SK-N-MC (cell line): ENCODE measurements at regions not wholly inside any gene's neighbourhood (a gene's known extent, or its start where the extent isn't known, plus 50 kb on each side); places are given as distances from the start of the nearest gene placed in this dataset.

Experiments used
- DNase-seq: peaks from one replicate; pipeline ENCODE4 v3.0.0-alpha.2; 2011; ENCODE audit warnings: low read depth, low spot score
- H3K27ac ChIP-seq: fragments of 200-600 bp; sonication (generic); 2 replicates; pipeline ENCODE4 v1.5.1; 2016; ENCODE audit warnings: mixed run types
- H3K36me3 ChIP-seq: fragments of 200-600 bp; sonication (generic); 2 replicates; pipeline ENCODE4 v1.6.1; 2017; ENCODE audit warnings: antibody characterized with exemption, low read length, mixed read lengths; ENCODE audit not compliant: insufficient read depth
- H3K4me3 ChIP-seq: fragments of 200-600 bp; sonication (generic); 2 replicates; pipeline ENCODE4 v1.5.1; 2016
- H3K9ac ChIP-seq: fragments of 200-600 bp; sonication (generic); 2 replicates; pipeline ENCODE4 v1.8.0; 2017; ENCODE audit warnings: mixed run types, mixed read lengths; ENCODE audit not compliant: insufficient read length
- H3K9me3 ChIP-seq: fragments of 200-600 bp; sonication (generic); 2 replicates; pipeline ENCODE4 v1.6.1; 2017; ENCODE audit warnings: low read depth, mild to moderate bottlenecking, antibody characterized with exemption, low read length, moderate library complexity, mixed read lengths
- EZH2 ChIP-seq: fragments of 200-600 bp; sonication (generic); IDR thresholded peaks from one replicate; pipeline ENCODE4 v1.6.1; 2017; ENCODE audit warnings: antibody characterized with exemption
- FOXP2 ChIP-seq: optimal IDR thresholded peaks from 2 replicates; pipeline ENCODE3; 2011; ENCODE audit warnings: mild to moderate bottlenecking, moderate library complexity; ENCODE audit not compliant: insufficient read depth; ENCODE audit errors: extremely low read length, control extremely low read depth
- POLR2AphosphoS5 ChIP-seq: IDR thresholded peaks from 2 replicates; pipeline ENCODE4 v1.6.1; 2012; ENCODE audit warnings: mild to moderate bottlenecking, low read depth, low read length, borderline replicate concordance

DNA sequence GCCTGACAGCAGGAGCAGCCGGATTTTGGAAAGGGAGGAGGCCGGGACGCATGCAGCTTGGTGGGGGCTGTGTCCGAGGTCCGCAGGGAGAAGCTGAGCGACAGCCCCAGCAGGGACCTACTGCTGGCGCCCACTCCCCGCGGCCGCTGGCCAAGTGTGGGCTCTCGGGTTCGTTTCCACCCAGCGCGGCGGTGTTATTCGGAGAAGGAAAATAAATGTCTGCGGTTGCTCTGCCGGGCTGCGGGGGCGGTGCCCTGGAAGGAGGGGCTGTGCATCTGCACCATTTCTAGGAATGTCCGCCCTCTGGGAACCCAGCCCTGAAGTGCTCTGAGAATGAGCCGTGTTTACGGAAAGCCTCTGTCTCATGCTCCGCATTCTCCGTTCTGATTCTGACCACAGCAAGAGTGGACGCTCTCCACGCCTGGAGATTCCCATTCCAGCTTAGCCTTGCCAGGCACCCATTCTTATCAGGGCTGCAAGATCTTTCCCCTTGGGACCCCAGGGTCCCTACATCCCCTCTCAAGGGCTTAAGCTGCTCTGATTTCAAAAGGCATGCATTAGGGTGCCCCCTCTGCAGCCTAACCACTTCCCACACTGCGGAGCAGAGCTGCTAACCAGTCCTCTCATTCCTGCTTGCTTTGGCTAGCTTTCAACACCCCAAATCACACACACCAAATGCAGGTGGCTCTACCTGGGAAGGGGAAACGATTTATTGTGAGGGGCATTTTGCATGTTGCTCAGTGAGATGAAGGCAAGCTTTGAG lies 256.6 kb upstream of the GLI3 start:
- Histone ChIP-seq H3K4me3 (peak overlapping the region; percentile 57), H3K27ac (no peak overlapping the region), H3K9me3 (no peaks in the 10 kb centered on the region), H3K36me3 (no peaks in the 10 kb centered on the region), H3K9ac (no peak overlapping the region)
- DNase-seq: no peak
- TF ChIP-seq POLR2AphosphoS5: no peak
- no peak for TF ChIP-seq EZH2
- no peak for TF ChIP-seq FOXP2

DNA sequence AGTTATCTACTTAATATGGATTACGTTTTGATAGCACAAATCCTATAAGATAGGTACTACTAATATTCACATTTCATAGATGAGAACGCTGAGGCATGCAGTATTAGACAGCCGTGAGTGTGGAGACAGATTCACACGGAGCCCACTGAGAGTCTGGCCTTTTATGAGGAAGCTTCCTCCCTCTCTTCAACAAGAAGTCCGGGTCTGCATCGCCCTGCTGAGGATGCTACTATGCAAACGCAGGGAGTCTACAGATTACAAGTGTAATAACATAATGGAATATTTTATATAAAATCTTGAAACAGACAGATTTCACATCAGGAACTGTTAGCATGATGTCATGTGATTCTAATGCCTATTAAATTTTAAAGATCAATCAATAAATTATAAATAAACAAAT lies 255.9 kb upstream of the GLI3 start:
- no peak for TF ChIP-seq FOXP2
- no peak for TF ChIP-seq EZH2
- TF ChIP-seq POLR2AphosphoS5: no peak
- DNase-seq: no peak
- H3K9ac ChIP-seq: no peak overlapping the region
- H3K4me3 ChIP-seq: no peak overlapping the region
- no peak overlapping the region for H3K27ac ChIP-seq
- no peaks in the 10 kb centered on the region for H3K36me3 ChIP-seq
- no peaks in the 10 kb centered on the region for H3K9me3 ChIP-seq

- no peaks in the 10 kb centered on the region for H3K9me3 ChIP-seq
- H3K36me3 ChIP-seq: no peaks in the 10 kb centered on the region
- no peak overlapping the region for H3K27ac ChIP-seq
- TF ChIP-seq FOXP2: no peak
- no peak for TF ChIP-seq POLR2AphosphoS5
- TF ChIP-seq EZH2: no peak
- no peak for DNase-seq
- no peak overlapping the region for H3K9ac ChIP-seq
- H3K4me3 ChIP-seq: no peak overlapping the region
Observed at GRCh38 chr7:42491106-42491505, 254.1 kb upstream of the GLI3 start.

DNA sequence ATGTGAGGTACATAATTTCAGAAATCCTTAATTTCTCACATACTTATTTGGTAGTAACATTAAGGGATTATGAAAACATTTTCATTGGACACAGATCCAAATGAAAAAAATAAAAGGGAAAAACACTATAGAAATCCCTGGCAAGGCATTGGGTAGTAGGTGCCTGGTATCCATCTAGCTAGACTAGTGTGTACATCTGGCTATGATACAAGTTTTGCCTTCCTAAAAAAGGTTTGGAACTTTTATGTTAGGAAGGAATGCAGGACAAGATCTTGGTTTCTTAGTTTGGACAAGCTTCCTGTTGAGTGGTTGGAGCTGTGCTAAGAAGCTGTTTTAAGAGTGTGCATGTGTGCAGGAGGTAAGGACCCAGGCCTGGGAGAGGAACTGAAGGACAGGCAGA lies 252.3 kb upstream of the GLI3 start:
- Histone ChIP-seq H3K27ac (no peak overlapping the region), H3K9ac (no peak overlapping the region), H3K4me3 (no peak overlapping the region), H3K9me3 (no peaks in the 10 kb centered on the region), H3K36me3 (no peaks in the 10 kb centered on the region)
- TF ChIP-seq POLR2AphosphoS5: no peak
- DNase-seq: no peak

DNA sequence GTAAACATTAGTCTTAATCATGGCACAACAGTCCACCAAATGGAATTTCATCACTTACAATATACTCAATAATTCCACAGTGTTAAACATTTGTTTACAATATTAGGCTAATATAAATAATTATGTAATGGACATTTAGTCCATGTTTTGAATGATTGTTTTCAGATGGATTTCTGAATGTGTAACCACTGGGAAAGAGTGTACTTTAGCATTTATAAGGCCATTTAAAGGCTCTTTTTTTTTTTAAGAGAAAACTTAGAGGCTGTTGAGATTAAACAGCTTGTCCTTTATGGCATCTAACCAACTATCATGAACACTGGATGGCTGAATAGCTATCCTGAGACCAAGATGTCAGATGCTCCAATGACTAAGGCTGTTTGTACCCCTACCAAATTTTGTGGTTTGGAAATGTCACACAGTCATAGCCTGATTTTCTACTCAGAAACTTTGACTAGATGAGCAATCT lies 248.3 kb upstream of the GLI3 start:
- no peak for TF ChIP-seq FOXP2
- no peak for TF ChIP-seq POLR2AphosphoS5
- TF ChIP-seq EZH2: no peak
- no peak for DNase-seq
- H3K36me3 ChIP-seq: no peaks in the 10 kb centered on the region
- H3K9ac ChIP-seq: no peak overlapping the region
- H3K27ac ChIP-seq: no peak overlapping the region
- H3K4me3 ChIP-seq: no peak overlapping the region
- no peaks in the 10 kb centered on the region for H3K9me3 ChIP-seq

DNA sequence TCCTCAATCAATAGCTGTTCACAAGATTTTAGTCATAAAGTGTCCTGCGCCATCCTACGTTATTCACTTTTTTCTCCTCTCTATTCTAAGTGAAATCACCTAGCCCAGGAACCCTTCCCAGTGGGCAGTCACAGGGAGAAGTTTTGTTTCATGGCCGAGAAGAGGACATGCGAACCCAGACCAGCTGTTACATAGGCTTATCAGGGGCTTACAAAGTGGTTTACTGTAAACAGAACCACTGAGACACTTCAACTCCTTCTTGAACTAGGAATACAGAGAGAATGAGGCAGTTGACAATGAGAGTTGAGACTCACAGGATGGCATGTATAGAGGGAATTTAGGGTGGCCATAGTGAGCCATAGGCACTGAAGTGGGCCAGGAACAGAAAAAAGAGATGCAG lies 246.9 kb upstream of the GLI3 start:
- TF ChIP-seq POLR2AphosphoS5: no peak
- no peak for TF ChIP-seq FOXP2
- no peak for TF ChIP-seq EZH2
- Histone ChIP-seq H3K9me3 (no peaks in the 10 kb centered on the region), H3K27ac (no peak overlapping the region), H3K9ac (no peak overlapping the region), H3K4me3 (no peak overlapping the region), H3K36me3 (no peaks in the 10 kb centered on the region)
- DNase-seq: no peak

DNA sequence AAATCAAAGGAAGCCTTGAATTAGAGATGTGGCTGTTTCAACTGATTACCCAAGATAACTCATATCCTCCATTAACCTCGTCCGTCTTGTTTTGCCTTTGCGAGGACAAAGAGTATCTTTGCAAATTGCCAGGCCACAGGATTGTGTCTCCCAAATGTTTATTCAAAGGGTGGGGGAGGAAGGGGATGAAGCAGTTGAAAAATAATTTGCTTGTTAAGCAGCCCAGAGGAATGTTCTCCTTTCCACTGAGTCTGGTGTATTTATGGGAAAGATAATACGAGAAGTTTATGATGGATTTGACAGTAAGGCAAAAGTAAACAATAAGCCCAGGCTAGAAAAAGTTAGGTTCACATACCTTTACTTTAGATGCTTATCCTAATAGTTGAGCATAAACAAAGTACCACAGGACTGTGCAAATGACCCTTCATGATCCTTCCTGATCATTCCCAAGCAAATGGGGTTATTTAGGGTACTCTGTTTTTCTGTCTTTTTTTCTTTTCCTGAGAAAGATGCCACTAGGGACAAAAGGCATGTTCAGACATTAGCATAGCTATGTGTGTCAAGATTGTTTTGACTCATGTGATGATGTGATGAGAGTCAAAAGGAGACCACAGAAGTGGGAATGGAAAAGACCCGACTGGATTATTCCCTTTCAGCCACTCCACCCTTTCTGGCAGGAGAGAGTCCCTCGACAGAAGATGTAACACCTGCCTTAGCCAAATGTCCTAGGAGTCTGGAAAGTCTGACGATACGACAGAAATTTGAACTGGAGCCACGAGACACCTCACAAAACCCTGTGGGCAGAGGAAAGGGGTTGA lies 243.0 kb upstream of the GLI3 start:
- no peak for DNase-seq
- Histone ChIP-seq H3K36me3 (no peaks in the 10 kb centered on the region), H3K9ac (no peak overlapping the region), H3K4me3 (no peak overlapping the region), H3K27ac (no peak overlapping the region), H3K9me3 (no peaks in the 10 kb centered on the region)
- no peak for TF ChIP-seq FOXP2
- TF ChIP-seq EZH2: no peak
- TF ChIP-seq POLR2AphosphoS5: no peak

- no peaks in the 10 kb centered on the region for H3K36me3 ChIP-seq
- no peak overlapping the region for H3K9ac ChIP-seq
- no peak for DNase-seq
- TF ChIP-seq FOXP2: no peak
- no peak for TF ChIP-seq POLR2AphosphoS5
- TF ChIP-seq EZH2: no peak
- H3K4me3 ChIP-seq: no peak overlapping the region
- H3K9me3 ChIP-seq: no peaks in the 10 kb centered on the region
- no peak overlapping the region for H3K27ac ChIP-seq
Observed at GRCh38 chr7:42479452-42479815, 242.4 kb upstream of the GLI3 start.
